ENCODE measurements at regions not wholly inside any gene's neighbourhood (a gene's known extent, or its start where the extent isn't known, plus 50 kb on each side); places are given as distances from the start of the nearest gene placed in this dataset.

- DNase-seq = no peak
Measured at GRCh38 chr20:19930426-19930825, 86.7 kb upstream of the NAA20 start.

GRCh38 chr20:19932170-19932667 is 84.9 kb upstream of the NAA20 start:
- DNase-seq = no peak

- DNase-seq = no peak
Measured at GRCh38 chr20:19934792-19935491, 82.2 kb upstream of the NAA20 start.

GRCh38 chr20:19935842-19936241 is 81.3 kb upstream of the NAA20 start:
- DNase-seq = no peak

GRCh38 chr20:19936466-19937200 is 80.5 kb upstream of the NAA20 start:
- DNase-seq = no peak

- DNase-seq = no peak
Measured at GRCh38 chr20:19937218-19937617, 79.9 kb upstream of the NAA20 start.

- DNase-seq = no peak
Measured at GRCh38 chr20:19937651-19938420, 79.3 kb upstream of the NAA20 start.

GRCh38 chr20:19938421-19939090 is 78.6 kb upstream of the NAA20 start:
- DNase-seq = no peak

GRCh38 chr20:19940988-19941460 is 76.1 kb upstream of the NAA20 start:
- no peak for DNase-seq

- no peak for DNase-seq
Measured at GRCh38 chr20:19942611-19943010, 74.6 kb upstream of the NAA20 start.

GRCh38 chr20:19943061-19943521 is 74.1 kb upstream of the NAA20 start:
- no peak for DNase-seq

- no peak for DNase-seq
Measured at GRCh38 chr20:19944772-19945459, 72.2 kb upstream of the NAA20 start.

GRCh38 chr20:19945732-19946670 is 71.2 kb upstream of the NAA20 start:
- no peak for DNase-seq

- DNase-seq = no peak
Measured at GRCh38 chr20:19947611-19948264, 69.4 kb upstream of the NAA20 start.

- DNase-seq = no peak
Measured at GRCh38 chr20:19949195-19949867, 67.8 kb upstream of the NAA20 start.

- DNase-seq = no peak
Measured at GRCh38 chr20:19950042-19950441, 67.1 kb upstream of the NAA20 start.

- no peak for DNase-seq
Measured at GRCh38 chr20:19952392-19952791, 64.8 kb upstream of the NAA20 start.

- DNase-seq = no peak
Measured at GRCh38 chr20:19953606-19954005, 63.6 kb upstream of the NAA20 start.

- DNase-seq = no peak
Measured at GRCh38 chr20:19956976-19957375, 60.2 kb upstream of the NAA20 start.

GRCh38 chr20:19958219-19958618 is 58.9 kb upstream of the NAA20 start:
- DNase-seq = no peak
